ENCODE measurements at regions not wholly inside any gene's neighbourhood (a gene's known extent, or its start where the extent isn't known, plus 50 kb on each side); places are given as distances from the start of the nearest gene placed in this dataset.
"Not testable (repeated sequence)": the region's sequence is repeated elsewhere in the genome, so short reads cannot be mapped to it uniquely, and the experiment has no call there.

- no peak for DNase-seq
Measured at GRCh38 chr7:136163340-136163801, 186.2 kb upstream of the MTPN start.

DNA sequence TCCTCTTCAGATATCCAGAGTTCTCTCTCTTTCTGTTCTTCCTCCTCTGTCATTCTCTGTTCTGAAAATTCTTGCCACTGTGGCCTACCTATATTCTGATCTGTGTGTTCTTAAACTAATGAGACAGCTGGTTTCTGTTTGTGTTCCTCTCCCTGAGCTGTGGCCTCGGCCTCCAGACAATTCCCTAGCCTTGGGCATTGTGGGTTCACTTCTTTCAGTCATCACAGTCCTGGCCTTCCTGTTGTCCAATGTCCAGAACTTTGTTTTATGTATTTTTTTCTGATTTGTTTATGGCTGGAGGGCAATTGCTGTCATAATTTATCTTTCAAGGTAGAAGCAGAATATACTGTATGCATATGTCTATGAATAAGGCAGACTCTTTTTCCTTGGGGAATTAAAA lies 173.2 kb upstream of the MTPN start:
- no peak for DNase-seq

GRCh38 chr7:136148920-136149319 lies 171.8 kb upstream of the MTPN start:
- no peak for DNase-seq

GRCh38 chr7:136146925-136147324 lies 169.8 kb upstream of the MTPN start:
- DNase-seq, result no peak

DNA sequence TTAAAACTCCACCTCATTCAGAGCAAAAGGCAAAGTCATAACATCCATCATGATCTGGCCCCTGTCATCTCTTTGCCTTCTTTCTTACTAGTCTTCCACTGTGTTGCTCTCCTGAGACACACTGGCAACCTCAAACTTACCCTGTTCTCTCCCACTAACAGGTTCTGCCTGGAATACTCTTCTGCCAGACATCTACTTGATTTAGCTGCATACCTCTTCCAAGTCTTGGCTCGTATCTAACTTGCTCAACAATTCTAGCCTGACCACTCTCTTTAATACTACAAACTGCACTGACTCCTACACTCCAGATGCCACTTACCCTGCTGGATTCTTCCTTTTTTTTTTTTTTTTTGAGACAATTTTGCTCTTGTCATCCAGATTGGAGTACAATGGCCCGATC lies 167.0 kb upstream of the MTPN start:
- no peak for DNase-seq

GRCh38 chr7:136143271-136143670 lies 166.1 kb upstream of the MTPN start:
- DNase-seq, result no peak

DNA sequence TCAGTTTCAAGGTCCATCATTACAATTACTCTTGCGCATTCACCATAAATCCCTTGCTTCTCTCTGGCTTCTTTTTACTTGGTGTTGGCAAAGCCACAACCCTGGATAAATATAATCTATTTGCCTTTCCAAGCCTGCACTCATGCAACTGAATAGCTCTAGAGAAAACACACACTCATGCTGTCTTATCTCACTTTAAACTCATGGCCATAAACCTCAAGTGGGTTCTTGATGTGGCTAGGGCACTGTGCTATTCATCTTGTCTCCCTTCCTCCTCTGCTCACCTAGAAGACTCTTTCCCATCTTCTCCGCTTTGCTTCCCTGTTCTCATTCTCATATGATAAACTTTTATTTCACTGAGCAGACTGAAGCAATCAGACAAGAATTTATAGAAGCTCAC lies 165.4 kb upstream of the MTPN start:
- no peak for DNase-seq

DNA sequence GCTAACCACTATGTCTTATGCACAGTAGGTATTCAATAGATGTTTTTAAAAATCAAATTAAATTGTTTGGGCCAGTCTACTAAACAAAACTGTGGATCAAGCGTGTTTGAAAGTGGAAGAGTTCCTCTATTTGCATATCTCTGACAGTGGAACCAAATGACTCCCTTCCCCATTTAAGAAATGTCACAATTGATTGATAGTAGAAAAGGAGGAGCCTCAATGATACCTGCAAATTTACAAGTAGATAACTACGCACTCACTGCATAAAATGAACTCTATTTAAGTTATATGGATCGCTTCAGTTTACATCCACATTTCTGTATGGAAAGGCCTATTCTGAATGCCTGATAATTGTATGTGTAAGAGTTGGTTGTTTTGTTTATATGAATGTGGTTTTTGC lies 163.3 kb upstream of the MTPN start:
- DNase-seq, result no peak

DNA sequence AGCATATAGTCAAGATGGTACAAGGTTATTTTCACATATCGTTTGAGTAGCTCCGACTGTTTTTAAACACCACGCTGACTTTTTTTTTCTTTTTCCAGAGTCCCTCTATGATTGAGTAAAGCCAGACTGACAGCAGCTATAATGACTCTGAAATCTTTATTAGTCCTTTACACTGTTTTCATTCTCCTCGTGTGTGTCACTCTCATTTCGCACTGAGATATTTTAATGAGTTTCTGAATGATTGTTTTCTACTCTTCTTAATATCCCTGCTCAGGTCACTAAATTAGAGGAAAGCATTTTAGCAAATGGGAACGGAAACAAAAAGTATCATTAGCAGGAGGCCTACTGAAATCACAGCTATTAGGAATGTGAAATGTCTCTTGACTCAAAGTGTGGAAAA lies 162.3 kb upstream of the MTPN start:
- no peak for DNase-seq

DNA sequence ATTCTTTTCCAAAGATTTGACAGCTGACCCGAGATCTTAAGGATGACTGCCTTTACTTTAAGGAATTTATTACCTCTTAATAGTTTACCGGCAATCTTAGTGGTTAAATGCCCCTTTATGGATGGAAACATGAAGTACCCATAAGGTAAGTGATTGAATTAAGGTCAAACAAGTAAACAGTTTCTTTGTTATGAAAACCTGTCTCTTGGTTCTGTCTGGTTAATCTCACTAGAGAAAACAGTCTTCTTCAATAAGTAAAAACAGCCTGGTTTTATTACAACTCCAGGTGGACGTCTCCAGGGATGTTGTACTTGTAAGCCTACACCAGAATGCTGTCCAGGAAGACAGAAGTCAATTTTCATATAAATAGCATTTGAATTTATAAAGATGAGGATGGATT lies 161.8 kb upstream of the MTPN start:
- no peak for DNase-seq

DNA sequence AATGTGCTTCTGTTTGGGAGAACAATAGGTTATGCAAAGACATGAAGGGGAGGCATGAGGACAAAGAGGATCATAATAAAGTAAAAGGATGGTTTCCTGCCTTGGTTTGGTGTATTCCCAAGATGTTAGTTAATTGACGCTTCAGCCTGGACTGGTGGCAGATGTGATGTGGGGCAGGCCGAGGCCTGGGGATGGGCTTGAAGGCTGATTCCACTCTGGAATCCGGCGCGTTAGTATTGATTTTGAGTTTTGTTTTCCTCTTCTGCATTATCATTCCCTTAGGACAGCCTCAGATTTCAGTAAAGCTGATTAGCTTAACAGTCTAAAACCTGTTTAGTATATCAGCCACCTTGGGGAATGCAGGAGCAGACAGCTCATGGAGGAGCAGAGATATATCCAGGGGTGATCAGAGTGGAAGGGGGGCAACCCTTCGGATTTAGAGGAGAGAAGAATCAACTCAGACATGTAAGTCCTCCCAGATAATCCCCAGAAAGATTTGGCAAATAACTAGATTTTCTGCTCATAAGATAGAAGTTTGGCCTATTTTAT lies 159.8 kb upstream of the MTPN start:
- DNase-seq, result no peak

GRCh38 chr7:136134503-136134902 lies 157.3 kb upstream of the MTPN start:
- DNase-seq, result no peak

- DNase-seq, result no peak
Measured at GRCh38 chr7:136133551-136133950, 156.4 kb upstream of the MTPN start.

DNA sequence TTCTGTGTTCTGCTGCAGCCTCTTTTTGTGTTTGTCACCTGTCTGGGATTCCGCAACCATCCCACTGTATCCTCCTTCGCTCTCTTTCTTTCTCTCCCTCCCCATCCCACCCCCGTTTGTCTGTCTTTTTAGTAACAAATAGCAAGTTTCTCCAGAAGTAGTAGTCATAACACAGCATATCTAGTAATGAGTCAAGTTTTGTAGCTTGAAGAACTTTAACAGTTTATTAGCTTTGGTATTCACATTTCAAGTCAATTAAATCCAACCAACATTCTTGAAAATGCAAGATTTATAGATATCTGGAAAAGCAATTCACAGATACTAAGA lies 154.1 kb upstream of the MTPN start:
- no peak for DNase-seq

- DNase-seq, result no peak
Measured at GRCh38 chr7:136130511-136131303, 153.5 kb upstream of the MTPN start.

GRCh38 chr7:136128050-136128449 lies 150.9 kb upstream of the MTPN start:
- DNase-seq, result no peak

GRCh38 chr7:136123352-136123751 lies 146.2 kb upstream of the MTPN start:
- DNase-seq, result no peak

DNA sequence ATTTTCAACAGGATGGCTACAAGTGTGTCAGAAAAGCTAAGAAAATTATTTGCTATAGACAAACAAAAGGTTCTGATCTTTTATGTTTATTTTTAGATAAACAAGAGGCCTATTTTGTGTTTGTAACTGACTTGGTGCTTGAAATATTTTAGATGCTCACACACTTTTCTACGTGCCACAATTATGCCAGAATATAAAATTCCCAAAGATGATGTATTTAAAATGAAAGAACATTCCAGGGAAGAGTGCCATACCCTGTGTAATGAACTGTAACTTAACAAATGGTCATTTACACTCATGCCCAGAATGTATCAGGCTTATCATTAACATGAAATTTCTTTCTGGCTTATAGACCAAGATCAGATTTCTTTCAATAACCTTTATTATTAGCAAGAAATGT lies 144.9 kb upstream of the MTPN start:
- no peak for DNase-seq

DNA sequence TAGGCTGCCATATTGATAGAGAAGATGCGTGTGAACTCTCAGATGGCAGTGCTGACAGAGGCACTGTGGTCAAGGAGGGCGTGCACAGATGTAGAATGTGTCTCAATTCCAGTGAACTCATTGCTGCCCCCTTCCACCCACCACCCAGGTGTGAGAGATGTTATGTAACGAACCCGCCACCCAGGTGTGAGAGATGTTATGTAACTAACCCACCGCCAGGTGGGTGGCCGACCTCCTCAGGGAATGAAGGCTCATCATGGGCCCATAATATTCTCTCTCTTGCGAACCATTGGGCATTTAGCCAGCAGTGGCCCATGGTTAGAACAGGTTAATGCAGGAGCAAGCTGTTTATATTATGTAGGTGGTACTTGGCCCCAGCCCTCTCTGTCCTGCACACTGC lies 140.4 kb upstream of the MTPN start:
- DNase-seq, result no peak

DNA sequence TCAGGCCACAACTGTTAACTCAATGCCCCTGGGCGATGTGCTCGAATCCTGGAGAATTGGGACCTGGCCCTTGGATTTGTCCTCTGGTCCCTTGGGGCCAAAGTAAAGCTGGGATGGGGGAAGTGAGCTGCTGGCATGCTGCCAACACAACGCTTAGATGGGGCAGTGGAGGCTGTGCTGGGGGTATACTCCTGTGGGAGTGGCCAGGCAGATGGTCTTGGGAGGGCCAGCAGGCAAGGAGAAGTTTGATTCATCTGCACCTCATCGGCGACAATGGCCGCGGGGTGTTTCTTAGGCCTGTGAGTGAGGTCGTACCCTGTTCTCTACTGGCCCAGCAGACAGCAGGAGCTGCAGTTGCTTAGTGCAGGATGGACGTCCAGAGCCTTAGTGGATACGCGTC lies 139.0 kb upstream of the MTPN start:
- DNase-seq, result no peak

GRCh38 chr7:136114966-136115762 lies 138.0 kb upstream of the MTPN start:
- peak; percentile 61 for DNase-seq

DNA sequence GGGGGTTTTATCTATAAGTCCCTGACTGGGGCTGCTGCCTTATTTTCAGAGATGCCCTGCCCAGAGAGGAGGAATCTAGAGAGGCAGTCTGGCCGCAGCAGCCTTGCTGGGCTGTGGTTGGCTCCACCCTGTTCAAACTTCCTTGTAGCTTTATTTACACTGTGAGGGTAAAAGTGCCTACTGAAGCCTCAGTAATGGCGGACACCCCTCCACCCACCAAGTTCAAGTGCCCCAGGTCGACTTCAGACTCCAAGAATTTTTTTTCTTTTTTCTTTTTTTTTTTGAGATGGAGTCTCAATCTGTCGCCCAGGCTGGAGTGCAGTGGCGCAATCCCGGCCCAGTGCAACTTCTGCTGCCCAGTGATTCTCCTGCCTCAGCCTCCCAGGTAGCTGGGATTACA lies 137.3 kb upstream of the MTPN start:
- DNase-seq, result not testable (repeated sequence)

DNA sequence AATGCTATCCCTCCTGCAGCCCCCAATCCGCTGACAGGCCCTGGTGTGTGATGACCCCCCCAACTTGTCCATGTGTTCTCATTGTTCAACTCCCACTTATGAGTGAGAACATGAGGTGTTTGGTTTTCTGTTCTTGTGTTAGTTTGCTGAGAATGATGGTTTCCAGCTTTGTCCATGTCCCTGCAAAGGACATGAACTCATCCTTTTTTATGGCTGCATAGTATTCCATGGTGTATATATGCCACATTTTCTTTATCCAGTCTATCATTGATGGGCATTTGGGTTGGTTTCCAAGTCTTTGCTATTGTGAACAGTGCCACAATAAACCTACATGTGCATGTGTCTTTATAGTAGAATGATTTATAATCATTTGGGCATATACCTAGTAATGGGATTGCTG lies 131.9 kb upstream of the MTPN start:
- not testable (repeated sequence) for DNase-seq

DNA sequence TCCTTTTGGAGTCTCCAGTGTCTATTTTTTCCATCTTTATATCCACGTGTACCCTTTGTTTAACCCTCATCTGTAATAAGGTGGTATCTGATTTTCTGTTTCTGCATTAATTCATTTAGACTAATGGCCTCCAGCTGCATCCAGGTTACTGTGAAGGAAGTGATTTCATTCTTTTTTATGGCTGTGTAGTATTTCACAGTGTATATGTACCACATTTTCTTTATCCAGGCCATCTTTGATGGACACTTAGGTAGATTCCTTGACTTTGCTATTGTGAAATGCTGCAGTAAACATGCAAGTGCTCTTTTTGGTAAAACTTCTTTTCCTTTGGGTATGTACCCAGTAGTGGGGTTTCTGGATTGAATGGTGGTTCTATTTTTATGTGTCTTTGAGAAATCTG lies 128.0 kb upstream of the MTPN start:
- DNase-seq, result no peak

Measured in suppressor macrophage treated with lipopolysaccharide for 4 hours (primary cell).